GM21528 (cell line): ENCODE measurements at regions not wholly inside any gene's neighbourhood (a gene's known extent, or its start where the extent isn't known, plus 50 kb on each side); places are given as distances from the start of the nearest gene placed in this dataset.
"Not testable (repeated sequence)": the region's sequence is repeated elsewhere in the genome, so short reads cannot be mapped to it uniquely, and the experiment has no call there.

ENCODE experiments used
- ATAC-seq: cut with Tn5 transposase; IDR thresholded peaks from one replicate; pipeline ENCODE4 v1.9.1; 2021; ENCODE audit warnings: mild to moderate bottlenecking, moderate library complexity; ENCODE audit not compliant: unreplicated experiment, low FRiP score

GRCh38 chr16:65323655-65324237, 201.9 kb upstream of the CDH11 start:
- no peak for ATAC-seq

GRCh38 chr16:65319621-65320231, 197.9 kb upstream of the CDH11 start:
- no peak for ATAC-seq

- no peak for ATAC-seq
These were observed 196.9 kb upstream of the CDH11 start for GRCh38 chr16:65318590-65319257.

- ATAC-seq: no peak
These were observed 196.3 kb upstream of the CDH11 start for GRCh38 chr16:65318138-65318537.

- no peak for ATAC-seq
These were observed 194.9 kb upstream of the CDH11 start for GRCh38 chr16:65316808-65317207.

GRCh38 chr16:65315081-65315780, 193.4 kb upstream of the CDH11 start:
- ATAC-seq: no peak

GRCh38 chr16:65314627-65315008, 192.8 kb upstream of the CDH11 start:
- ATAC-seq: no peak

GRCh38 chr16:65313936-65314626, 192.2 kb upstream of the CDH11 start:
- no peak for ATAC-seq

- ATAC-seq: no peak
These were observed 190.9 kb upstream of the CDH11 start for GRCh38 chr16:65312795-65313194.

- no peak for ATAC-seq
These were observed 190.2 kb upstream of the CDH11 start for GRCh38 chr16:65312071-65312470.

- not testable (repeated sequence) for ATAC-seq
These were observed 188.6 kb upstream of the CDH11 start for GRCh38 chr16:65310491-65310890.

GRCh38 chr16:65309354-65309753, 187.5 kb upstream of the CDH11 start:
- no peak for ATAC-seq

- ATAC-seq: no peak
These were observed 186.6 kb upstream of the CDH11 start for GRCh38 chr16:65308506-65308905.

GRCh38 chr16:65307286-65307685, 185.4 kb upstream of the CDH11 start:
- no peak for ATAC-seq

- ATAC-seq: no peak
These were observed 184.9 kb upstream of the CDH11 start for GRCh38 chr16:65306722-65307121.

- ATAC-seq: no peak
These were observed 184.4 kb upstream of the CDH11 start for GRCh38 chr16:65306300-65306699.

GRCh38 chr16:65305266-65305959, 183.6 kb upstream of the CDH11 start:
- no peak for ATAC-seq

GRCh38 chr16:65301029-65301428, 179.2 kb upstream of the CDH11 start:
- ATAC-seq: no peak

GRCh38 chr16:65297453-65297852, 175.6 kb upstream of the CDH11 start:
- no peak for ATAC-seq

- no peak for ATAC-seq
These were observed 173.7 kb upstream of the CDH11 start for GRCh38 chr16:65295527-65295926.
